Spleen (tissue), 11 donors: ENCODE measurements at regions not wholly inside any gene's neighbourhood (a gene's known extent, or its start where the extent isn't known, plus 50 kb on each side); places are given as distances from the start of the nearest gene placed in this dataset.

Experiments
- DNase-seq: peaks from one replicate; pipeline ENCODE4 v3.0.0-alpha.2; 2020
- H3K27ac ChIP-seq, 8 donors: fragments of 200-600 bp; sonication (generic) in 7 of 8; 1 replicate in 4 of 8; 2 replicates in 4 of 8; pipeline versions ENCODE4 v1.5.0 to v1.8.0; 2016 to 2021; ENCODE audit warnings: inconsistent platforms in 4 of 8, mild to moderate bottlenecking in 4 of 8, moderate library complexity in 1 of 8
- H3K27me3 ChIP-seq, 7 donors: fragments of 200-600 bp; sonication (generic) in 6 of 7; replicated peaks in 1 of 7; 1 replicate in 4 of 7; 2 replicates in 3 of 7; pipeline versions ENCODE4 v1.5.0 to v1.8.0; 2016 to 2021; ENCODE audit warnings: inconsistent platforms in 3 of 7, mild to moderate bottlenecking in 1 of 7
- H3K36me3 ChIP-seq, 6 donors: fragments of 200-600 bp; sonication (generic) in 5 of 6; 1 replicate in 4 of 6; 2 replicates in 2 of 6; pipeline versions ENCODE4 v1.5.0 to v1.8.0; 2016 to 2021; ENCODE audit warnings: inconsistent platforms in 2 of 6
- H3K4me1 ChIP-seq, 6 donors: fragments of 200-600 bp; sonication (generic) in 5 of 6; 1 replicate in 3 of 6; 2 replicates in 3 of 6; pipeline versions ENCODE4 v1.5.0 to v1.8.0; 2016 to 2021; ENCODE audit warnings: inconsistent platforms in 3 of 6
- H3K4me3 ChIP-seq, 8 donors: fragments of 200-600 bp; sonication (generic) in 7 of 8; 1 replicate in 4 of 8; 2 replicates in 4 of 8; pipeline versions ENCODE4 v1.5.0 to v1.8.0; 2016 to 2021; ENCODE audit warnings: inconsistent platforms in 4 of 8, mild to moderate bottlenecking in 4 of 8, moderate library complexity in 2 of 8
- H3K9me3 ChIP-seq, 8 donors: fragments of 200-600 bp; sonication (generic) in 7 of 8; 1 replicate in 4 of 8; 2 replicates in 4 of 8; pipeline versions ENCODE4 v1.5.0 to v1.8.0; 2016 to 2021; ENCODE audit warnings: inconsistent platforms in 4 of 8
- POLR2A ChIP-seq, 3 donors: fragments of 450-650 bp; IDR thresholded peaks; one replicate each; pipeline ENCODE4 v1.5.1; 2017; ENCODE audit warnings: antibody characterized with exemption in 3 of 3, mild to moderate bottlenecking in 1 of 3
- POLR2AphosphoS5 ChIP-seq, 3 donors: sonication (generic); formaldehyde crosslinking; IDR thresholded peaks; one replicate each; pipeline ENCODE4 v1.5.1; 2017; ENCODE audit warnings: antibody characterized with exemption in 3 of 3
- WGBS, 5 donors: extraction: QIAGEN DNeasy Blood & Tissue Kit in 3 of 5; methylation state at CpG; one replicate each; pipeline versions ENCODE4 v1.1.5 to v1.1.7; 2013 to 2018; 5-methylcytosine and 5-hydroxymethylcytosine counted together
- intact Hi-C: fragments of 100-400 bp; cut with DNase I; formaldehyde crosslinking; loops from one replicate; pipeline ENCODE4 v1.15.0; 2023; ENCODE audit warnings: low total_unique reads
- TF ChIP-seq, protein P1 (sequence below), 11 experiments: fragments of 200-600 bp in 7 of 11; fragments of 450-650 bp in 4 of 11; sonication (generic) in 4 of 11; IDR thresholded peaks in 8 of 11; conservative IDR thresholded peaks in 3 of 11; 1 replicate in 7 of 11; 2 replicates in 4 of 11; pipeline versions ENCODE4 v1.4.0 to v1.8.0; 2016 to 2021; ENCODE audit warnings: antibody characterized with exemption in 11 of 11, inconsistent platforms in 4 of 11, mild to moderate bottlenecking in 1 of 11
- donor health status: healthy with polysubstance abuse.
- donor health status: DM: no; HTN: no; CAD: no; lungs with moderate emphysema.
- donor health status: DM: no; HTN: no; CAD: no.
- donor health status: Bipolar disorder and iron deficiency.
- donor health status: healthy.
- donor health status: DM: no; HTN: no; CAD: no.
- donor health status: DM: yes; HTN: yes; CAD: no.

DNA sequence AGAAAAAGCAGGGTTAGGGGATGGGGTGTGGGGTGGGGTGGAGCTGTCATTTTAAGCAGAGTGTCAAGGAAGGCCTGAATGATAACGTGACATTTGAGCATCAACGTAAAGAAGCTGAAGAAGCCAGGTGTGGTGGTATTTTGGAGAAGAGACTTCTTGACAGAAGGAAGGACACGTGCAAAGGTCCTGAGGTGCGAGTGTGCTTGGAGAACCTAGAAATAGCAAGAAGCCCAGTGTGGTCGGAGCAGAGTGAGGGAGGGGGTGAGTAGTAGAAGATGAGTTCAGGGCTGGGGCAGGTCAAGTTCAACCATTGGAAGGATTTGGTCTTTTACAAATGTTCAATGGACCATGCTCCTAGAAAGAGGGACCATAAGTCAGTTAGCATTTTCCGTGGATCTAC is 140.2 kb upstream of the ZBTB40 start:
- Histone ChIP-seq H3K27ac (no peak overlapping the region), H3K27me3 (peaks cover 0 to 23% (median 0%) of the 10 kb centered on the region in 7 donors), H3K4me3 (no peak overlapping the region), H3K4me1 (no peaks in the 10 kb centered on the region), H3K36me3 (no peaks in the 10 kb centered on the region), H3K9me3 (peaks cover 0 to 6% (median 0%) of the 10 kb centered on the region in 8 donors)
- 85 to 94% (median 90%) methylated on average over 6 of the region's 6 CpGs for WGBS, 5 donors
- intact Hi-C loops, result no loop called here
- TF ChIP-seq POLR2A (IDR thresholded peaks at IDR 0.05) (no peak), POLR2AphosphoS5 (IDR thresholded peaks at IDR 0.05) (no peak)
- TF ChIP-seq, protein P1, sequence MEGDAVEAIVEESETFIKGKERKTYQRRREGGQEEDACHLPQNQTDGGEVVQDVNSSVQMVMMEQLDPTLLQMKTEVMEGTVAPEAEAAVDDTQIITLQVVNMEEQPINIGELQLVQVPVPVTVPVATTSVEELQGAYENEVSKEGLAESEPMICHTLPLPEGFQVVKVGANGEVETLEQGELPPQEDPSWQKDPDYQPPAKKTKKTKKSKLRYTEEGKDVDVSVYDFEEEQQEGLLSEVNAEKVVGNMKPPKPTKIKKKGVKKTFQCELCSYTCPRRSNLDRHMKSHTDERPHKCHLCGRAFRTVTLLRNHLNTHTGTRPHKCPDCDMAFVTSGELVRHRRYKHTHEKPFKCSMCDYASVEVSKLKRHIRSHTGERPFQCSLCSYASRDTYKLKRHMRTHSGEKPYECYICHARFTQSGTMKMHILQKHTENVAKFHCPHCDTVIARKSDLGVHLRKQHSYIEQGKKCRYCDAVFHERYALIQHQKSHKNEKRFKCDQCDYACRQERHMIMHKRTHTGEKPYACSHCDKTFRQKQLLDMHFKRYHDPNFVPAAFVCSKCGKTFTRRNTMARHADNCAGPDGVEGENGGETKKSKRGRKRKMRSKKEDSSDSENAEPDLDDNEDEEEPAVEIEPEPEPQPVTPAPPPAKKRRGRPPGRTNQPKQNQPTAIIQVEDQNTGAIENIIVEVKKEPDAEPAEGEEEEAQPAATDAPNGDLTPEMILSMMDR (IDR thresholded peaks at IDR 0.05 in 8 of 11, conservative IDR thresholded peaks at IDR 0.05 in 3 of 11), result no peak
- no peak for DNase-seq

DNA sequence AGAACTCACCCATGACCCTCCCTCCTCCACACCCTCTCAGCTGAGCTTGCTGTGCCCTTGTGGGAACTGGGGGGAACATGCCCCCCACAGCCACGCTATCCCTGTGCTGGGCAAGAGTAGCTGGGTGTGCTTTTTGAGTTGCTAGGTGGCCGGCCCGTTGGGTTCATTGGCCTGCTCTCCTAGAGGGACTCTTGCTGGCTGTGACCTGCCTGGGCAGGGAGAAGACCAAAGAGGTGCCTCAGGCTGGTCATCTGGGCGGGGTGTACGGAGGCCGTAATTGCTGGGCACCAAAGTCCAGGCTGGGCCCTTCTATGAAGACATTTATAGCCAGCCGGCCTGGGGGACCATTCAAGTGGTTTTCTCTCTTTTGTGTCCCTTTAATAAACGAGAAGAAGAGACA is 138.3 kb upstream of the ZBTB40 start:
- intact Hi-C loops, result no loop called here
- H3K4me1 ChIP-seq, result no peaks in the 10 kb centered on the region
- no peak for TF ChIP-seq POLR2A (IDR thresholded peaks at IDR 0.05)
- TF ChIP-seq, protein P1 (IDR thresholded peaks at IDR 0.05 in 8 of 11, conservative IDR thresholded peaks at IDR 0.05 in 3 of 11), result no peak
- no peak for TF ChIP-seq POLR2AphosphoS5 (IDR thresholded peaks at IDR 0.05)
- no peak overlapping the region for H3K27ac ChIP-seq
- peaks cover 0 to 26% (median 0%) of the 10 kb centered on the region in 7 donors for H3K27me3 ChIP-seq
- no peaks in the 10 kb centered on the region for H3K36me3 ChIP-seq
- H3K9me3 ChIP-seq, result peaks cover 0 to 6% (median 0%) of the 10 kb centered on the region in 8 donors
- DNase-seq, result no peak
- no peak overlapping the region for H3K4me3 ChIP-seq
- WGBS, 5 donors, result 77 to 93% (median 84%) methylated on average over 7 to 8 of the region's 8 CpGs

DNA sequence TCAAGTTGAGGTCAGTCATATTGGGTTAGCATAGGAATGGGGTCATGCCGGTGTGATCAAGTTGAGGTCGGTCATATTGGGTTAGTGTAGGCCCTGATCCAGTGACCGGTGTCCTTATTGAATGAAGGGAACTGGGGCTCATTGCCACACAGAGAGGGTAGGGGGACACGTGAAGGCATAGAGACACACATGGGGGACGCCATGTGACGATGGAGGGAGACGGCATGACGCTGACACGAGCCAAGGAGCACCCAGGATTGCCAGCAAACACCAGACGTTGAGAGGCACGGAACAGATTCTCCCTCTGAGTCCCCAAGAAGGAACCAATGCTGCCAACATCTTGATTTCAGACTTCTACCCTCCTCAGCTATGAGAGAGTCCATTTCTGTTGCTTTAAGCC is 136.9 kb upstream of the ZBTB40 start:
- peaks cover 0 to 2% (median 0%) of the 10 kb centered on the region in 8 donors for H3K9me3 ChIP-seq
- WGBS, 5 donors, result 87 to 91% (median 88%) methylated on average over 11 of the region's 11 CpGs
- H3K4me3 ChIP-seq, result no peak overlapping the region
- peaks cover 0 to 32% (median 0%) of the 10 kb centered on the region in 7 donors for H3K27me3 ChIP-seq
- no peaks in the 10 kb centered on the region for H3K36me3 ChIP-seq
- no peaks in the 10 kb centered on the region for H3K4me1 ChIP-seq
- intact Hi-C loops, result no loop called here
- TF ChIP-seq POLR2AphosphoS5 (IDR thresholded peaks at IDR 0.05), result no peak
- no peak for TF ChIP-seq POLR2A (IDR thresholded peaks at IDR 0.05)
- TF ChIP-seq, protein P1 (IDR thresholded peaks at IDR 0.05 in 8 of 11, conservative IDR thresholded peaks at IDR 0.05 in 3 of 11), result no peak
- no peak for DNase-seq
- no peak overlapping the region for H3K27ac ChIP-seq

- no peaks in the 10 kb centered on the region for H3K4me1 ChIP-seq
- WGBS, 5 donors, result 73 to 84% (median 78%) methylated on average over 16 to 21 of the region's 21 CpGs
- intact Hi-C loops, result no loop called here
- no peak overlapping the region for H3K4me3 ChIP-seq
- no peaks in the 10 kb centered on the region for H3K9me3 ChIP-seq
- no peak for DNase-seq
- H3K27ac ChIP-seq, result no peak overlapping the region
- TF ChIP-seq, protein P1 (IDR thresholded peaks at IDR 0.05 in 8 of 11, conservative IDR thresholded peaks at IDR 0.05 in 3 of 11), result no peak
- TF ChIP-seq POLR2A (IDR thresholded peaks at IDR 0.05), result no peak
- TF ChIP-seq POLR2AphosphoS5 (IDR thresholded peaks at IDR 0.05), result no peak
- peaks cover 0 to 32% (median 0%) of the 10 kb centered on the region in 7 donors for H3K27me3 ChIP-seq
- H3K36me3 ChIP-seq, result no peaks in the 10 kb centered on the region
Observed at GRCh38 chr1:22315315-22316078, 136.2 kb upstream of the ZBTB40 start.
